ENCODE measurements at regions not wholly inside any gene's neighbourhood (a gene's known extent, or its start where the extent isn't known, plus 50 kb on each side); places are given as distances from the start of the nearest gene placed in this dataset.

GRCh38 chr11:19576054-19576453 is 136.6 kb upstream of the NAV2 start:
- no peak for TF ChIP-seq POLR2AphosphoS5 (IDR thresholded peaks at IDR 0.05; ENCODE audit: low read depth, low read length)
- TF ChIP-seq TAF1 (IDR thresholded peaks at IDR 0.05; ENCODE audit: borderline replicate concordance, insufficient read depth, low read length), result no peak
- no peak for TF ChIP-seq SIN3A (IDR thresholded peaks at IDR 0.05; ENCODE audit: borderline replicate concordance, insufficient read depth, low read length)
- TF ChIP-seq REST (IDR thresholded peaks at IDR 0.05; ENCODE audit: insufficient read depth in 1 of 2, low read depth in 2 of 2, low read length in 2 of 2), result no peak
- no peak for TF ChIP-seq FOXP2 (optimal IDR thresholded peaks at IDR 0.05; ENCODE audit: borderline replicate concordance, extremely low read depth, extremely low read length, insufficient read depth)

- TF ChIP-seq SIN3A (IDR thresholded peaks at IDR 0.05; ENCODE audit: borderline replicate concordance, insufficient read depth, low read length) (no peak), TAF1 (IDR thresholded peaks at IDR 0.05; ENCODE audit: borderline replicate concordance, insufficient read depth, low read length) (no peak), FOXP2 (optimal IDR thresholded peaks at IDR 0.05; ENCODE audit: borderline replicate concordance, extremely low read depth, extremely low read length, insufficient read depth) (no peak), REST (IDR thresholded peaks at IDR 0.05; ENCODE audit: insufficient read depth in 1 of 2, low read depth in 2 of 2, low read length in 2 of 2) (no peak), POLR2AphosphoS5 (IDR thresholded peaks at IDR 0.05; ENCODE audit: low read depth, low read length) (no peak)
Observed at GRCh38 chr11:19574916-19575315, 137.7 kb upstream of the NAV2 start.

GRCh38 chr11:19573666-19574065 is 139.0 kb upstream of the NAV2 start:
- TF ChIP-seq TAF1 (IDR thresholded peaks at IDR 0.05; ENCODE audit: borderline replicate concordance, insufficient read depth, low read length), result no peak
- no peak for TF ChIP-seq FOXP2 (optimal IDR thresholded peaks at IDR 0.05; ENCODE audit: borderline replicate concordance, extremely low read depth, extremely low read length, insufficient read depth)
- TF ChIP-seq SIN3A (IDR thresholded peaks at IDR 0.05; ENCODE audit: borderline replicate concordance, insufficient read depth, low read length), result no peak
- TF ChIP-seq REST (IDR thresholded peaks at IDR 0.05; ENCODE audit: insufficient read depth in 1 of 2, low read depth in 2 of 2, low read length in 2 of 2), result no peak
- TF ChIP-seq POLR2AphosphoS5 (IDR thresholded peaks at IDR 0.05; ENCODE audit: low read depth, low read length), result no peak

- TF ChIP-seq POLR2AphosphoS5 (IDR thresholded peaks at IDR 0.05; ENCODE audit: low read depth, low read length), result no peak
- TF ChIP-seq REST (IDR thresholded peaks at IDR 0.05; ENCODE audit: insufficient read depth in 1 of 2, low read depth in 2 of 2, low read length in 2 of 2), result no peak
- TF ChIP-seq TAF1 (IDR thresholded peaks at IDR 0.05; ENCODE audit: borderline replicate concordance, insufficient read depth, low read length), result no peak
- TF ChIP-seq FOXP2 (optimal IDR thresholded peaks at IDR 0.05; ENCODE audit: borderline replicate concordance, extremely low read depth, extremely low read length, insufficient read depth), result no peak
- no peak for TF ChIP-seq SIN3A (IDR thresholded peaks at IDR 0.05; ENCODE audit: borderline replicate concordance, insufficient read depth, low read length)
Observed at GRCh38 chr11:19571906-19572305, 140.7 kb upstream of the NAV2 start.

- TF ChIP-seq FOXP2 (optimal IDR thresholded peaks at IDR 0.05; ENCODE audit: borderline replicate concordance, extremely low read depth, extremely low read length, insufficient read depth) (no peak), REST (IDR thresholded peaks at IDR 0.05; ENCODE audit: insufficient read depth in 1 of 2, low read depth in 2 of 2, low read length in 2 of 2) (no peak), POLR2AphosphoS5 (IDR thresholded peaks at IDR 0.05; ENCODE audit: low read depth, low read length) (no peak), SIN3A (IDR thresholded peaks at IDR 0.05; ENCODE audit: borderline replicate concordance, insufficient read depth, low read length) (no peak), TAF1 (IDR thresholded peaks at IDR 0.05; ENCODE audit: borderline replicate concordance, insufficient read depth, low read length) (no peak)
Observed at GRCh38 chr11:19570889-19571288, 141.7 kb upstream of the NAV2 start.

Data from PFSK-1 (cell line).